T-helper 17 cell (primary cell): ENCODE measurements at regions not wholly inside any gene's neighbourhood (a gene's known extent, or its start where the extent isn't known, plus 50 kb on each side); places are given as distances from the start of the nearest gene placed in this dataset.

ENCODE experiments used
- ATAC-seq: fragments of 150-1000 bp; cut with Tn5 transposase; 2 replicates; pipeline ENCODE4 v1.10.0; 2021; ENCODE audit warnings: mild to moderate bottlenecking, moderate library complexity
- DNase-seq, 3 donors: peaks; one replicate each; pipeline versions ENCODE4 v3.0.0 to v3.0.0-alpha.2; 2020 to 2021
- H3K9me3 ChIP-seq: one replicate; pipeline ENCODE4 v1.7.0; 2013; ENCODE audit warnings: low read length, mild to moderate bottlenecking; ENCODE audit not compliant: control insufficient read depth, poor library complexity, severe bottlenecking
- H3K27ac Mint-ChIP-seq: one replicate; pipeline ENCODE4 v1.8.0; 2022; ENCODE audit warnings: mild to moderate bottlenecking, moderate library complexity, mixed read lengths
- H3K27me3 Mint-ChIP-seq: one replicate; pipeline ENCODE4 v1.8.0; 2022; ENCODE audit warnings: mixed read lengths
- H3K36me3 Mint-ChIP-seq: one replicate; pipeline ENCODE4 v1.8.0; 2022; ENCODE audit warnings: low read depth, mixed read lengths
- H3K4me1 Mint-ChIP-seq: one replicate; pipeline ENCODE4 v1.8.0; 2022; ENCODE audit warnings: mild to moderate bottlenecking, mixed read lengths
- H3K4me3 Mint-ChIP-seq: one replicate; pipeline ENCODE4 v1.8.0; 2022; ENCODE audit warnings: mild to moderate bottlenecking, moderate library complexity, mixed read lengths

DNA sequence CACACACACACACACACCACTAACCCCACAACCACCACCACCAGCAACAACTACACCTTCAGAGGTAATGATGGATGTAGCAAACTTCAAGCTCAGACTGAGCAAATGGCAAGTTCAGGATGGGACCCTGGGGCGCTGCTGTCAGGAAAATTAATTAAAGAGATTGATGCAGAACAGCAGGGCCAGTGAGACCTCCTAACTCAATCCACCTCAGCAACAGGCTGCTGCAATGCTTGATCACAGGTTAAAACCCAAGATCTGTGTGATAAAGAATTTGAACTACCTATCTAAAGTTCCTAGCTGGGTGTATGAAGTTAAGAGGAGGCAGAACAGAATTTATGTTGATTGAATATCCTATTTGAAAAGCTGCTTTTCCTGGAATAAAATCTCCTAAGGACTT lies 140.3 kb upstream of the FER start:
- Mint-ChIP-seq H3K4me3 (no peak overlapping the region), H3K4me1 (peaks cover 4% of the 10 kb centered on the region), H3K27me3 (peaks cover 4% of the 10 kb centered on the region), H3K27ac (no peak overlapping the region), H3K36me3 (no peaks in the 10 kb centered on the region)
- no peaks in the 10 kb centered on the region for H3K9me3 ChIP-seq
- DNase-seq (no peak), ATAC-seq (no peak)

- DNase-seq (no peak), ATAC-seq (no peak)
- no peaks in the 10 kb centered on the region for H3K9me3 ChIP-seq
- H3K27me3 Mint-ChIP-seq: peaks cover 4% of the 10 kb centered on the region
- peaks cover 4% of the 10 kb centered on the region for H3K4me1 Mint-ChIP-seq
- H3K4me3 Mint-ChIP-seq: no peak overlapping the region
- no peaks in the 10 kb centered on the region for H3K36me3 Mint-ChIP-seq
- H3K27ac Mint-ChIP-seq: no peak overlapping the region
Measured at GRCh38 chr5:108606185-108606584, 141.5 kb upstream of the FER start.

DNA sequence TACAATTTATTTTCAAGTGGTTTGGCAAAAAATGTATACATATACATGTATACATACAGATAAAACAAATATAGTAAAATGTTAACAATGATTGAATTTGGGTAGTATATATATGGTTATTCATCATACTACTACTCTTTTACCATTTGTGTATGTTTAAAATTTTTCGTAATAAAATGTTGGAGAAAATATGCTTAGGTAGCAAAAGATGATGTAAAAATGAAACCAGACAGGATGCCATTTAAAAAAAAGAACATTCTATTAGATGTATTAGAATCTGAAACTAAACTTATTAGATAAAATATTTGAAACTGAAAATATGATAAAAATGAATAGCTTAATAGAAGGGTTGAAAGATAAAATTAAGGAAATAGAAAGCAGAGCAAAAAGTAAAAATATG lies 144.9 kb upstream of the FER start:
- H3K4me1 Mint-ChIP-seq: peaks cover 4% of the 10 kb centered on the region
- DNase-seq (no peak), ATAC-seq (no peak)
- H3K9me3 ChIP-seq: no peaks in the 10 kb centered on the region
- H3K36me3 Mint-ChIP-seq: no peaks in the 10 kb centered on the region
- H3K4me3 Mint-ChIP-seq: no peak overlapping the region
- peaks cover 21% of the 10 kb centered on the region for H3K27me3 Mint-ChIP-seq
- H3K27ac Mint-ChIP-seq: no peak overlapping the region

- H3K27me3 Mint-ChIP-seq: peaks cover 20% of the 10 kb centered on the region
- no peaks in the 10 kb centered on the region for H3K4me1 Mint-ChIP-seq
- no peak overlapping the region for H3K4me3 Mint-ChIP-seq
- H3K9me3 ChIP-seq: no peaks in the 10 kb centered on the region
- ATAC-seq (no peak), DNase-seq (no peak)
- H3K36me3 Mint-ChIP-seq: no peaks in the 10 kb centered on the region
- H3K27ac Mint-ChIP-seq: no peak overlapping the region
Measured at GRCh38 chr5:108590799-108591198, 156.9 kb upstream of the FER start.

- H3K36me3 Mint-ChIP-seq: no peaks in the 10 kb centered on the region
- no peak overlapping the region for H3K4me3 Mint-ChIP-seq
- H3K27ac Mint-ChIP-seq: no peak overlapping the region
- H3K9me3 ChIP-seq: no peaks in the 10 kb centered on the region
- H3K4me1 Mint-ChIP-seq: no peaks in the 10 kb centered on the region
- H3K27me3 Mint-ChIP-seq: peaks cover 22% of the 10 kb centered on the region
- DNase-seq (no peak), ATAC-seq (no peak)
Measured at GRCh38 chr5:108588323-108588722, 159.4 kb upstream of the FER start.

DNA sequence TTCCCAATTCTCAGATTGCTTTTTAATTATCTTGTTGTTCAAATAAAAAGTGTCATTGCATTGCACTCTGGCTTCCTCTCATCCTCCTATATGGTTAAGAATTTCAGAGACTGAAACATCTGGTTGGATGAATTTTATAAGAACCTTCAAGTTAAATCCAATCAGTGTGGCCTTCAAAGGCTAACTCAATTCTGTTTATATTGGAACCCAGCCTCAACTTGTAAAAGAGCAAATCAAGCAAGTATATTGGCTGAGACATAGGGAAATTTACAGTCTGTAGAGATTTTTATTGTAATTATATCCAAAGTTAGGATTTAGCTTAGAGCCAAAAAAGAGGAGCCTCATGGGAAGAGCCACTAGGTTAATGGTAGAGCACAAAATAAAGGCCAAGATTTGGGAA lies 159.9 kb upstream of the FER start:
- DNase-seq (no peak), ATAC-seq (no peak)
- no peaks in the 10 kb centered on the region for H3K36me3 Mint-ChIP-seq
- peaks cover 23% of the 10 kb centered on the region for H3K27me3 Mint-ChIP-seq
- no peak overlapping the region for H3K4me3 Mint-ChIP-seq
- H3K4me1 Mint-ChIP-seq: no peaks in the 10 kb centered on the region
- H3K27ac Mint-ChIP-seq: no peak overlapping the region
- no peaks in the 10 kb centered on the region for H3K9me3 ChIP-seq

GRCh38 chr5:108581026-108581425 lies 166.7 kb upstream of the FER start:
- peaks cover 27% of the 10 kb centered on the region for H3K27me3 Mint-ChIP-seq
- H3K4me1 Mint-ChIP-seq: no peaks in the 10 kb centered on the region
- ATAC-seq: no peak
- H3K4me3 Mint-ChIP-seq: no peak overlapping the region
- no peaks in the 10 kb centered on the region for H3K36me3 Mint-ChIP-seq
- no peak for DNase-seq
- no peaks in the 10 kb centered on the region for H3K9me3 ChIP-seq
- no peak overlapping the region for H3K27ac Mint-ChIP-seq

- Mint-ChIP-seq H3K27me3 (peaks cover 23% of the 10 kb centered on the region), H3K4me3 (no peak overlapping the region), H3K36me3 (no peaks in the 10 kb centered on the region), H3K27ac (no peak overlapping the region), H3K4me1 (no peaks in the 10 kb centered on the region)
- ATAC-seq (no peak), DNase-seq (no peak)
- no peaks in the 10 kb centered on the region for H3K9me3 ChIP-seq
Measured at GRCh38 chr5:108579236-108579635, 168.5 kb upstream of the FER start.

- H3K4me3 Mint-ChIP-seq: no peak overlapping the region
- H3K36me3 Mint-ChIP-seq: no peaks in the 10 kb centered on the region
- no peak for DNase-seq
- no peaks in the 10 kb centered on the region for H3K9me3 ChIP-seq
- ATAC-seq: no peak
- H3K27ac Mint-ChIP-seq: no peak overlapping the region
- peaks cover 23% of the 10 kb centered on the region for H3K27me3 Mint-ChIP-seq
- H3K4me1 Mint-ChIP-seq: no peaks in the 10 kb centered on the region
Measured at GRCh38 chr5:108578791-108579190, 168.9 kb upstream of the FER start.

- DNase-seq (no peak), ATAC-seq (no peak)
- Mint-ChIP-seq H3K36me3 (no peaks in the 10 kb centered on the region), H3K27ac (no peak overlapping the region), H3K4me3 (no peak overlapping the region), H3K4me1 (no peaks in the 10 kb centered on the region), H3K27me3 (peaks cover 23% of the 10 kb centered on the region)
- no peaks in the 10 kb centered on the region for H3K9me3 ChIP-seq
Measured at GRCh38 chr5:108567429-108567828, 180.3 kb upstream of the FER start.

GRCh38 chr5:108564441-108564840 lies 182.5 kb upstream of the FBXL17 start:
- H3K27ac Mint-ChIP-seq: no peak overlapping the region
- H3K4me1 Mint-ChIP-seq: no peaks in the 10 kb centered on the region
- ATAC-seq (no peak), DNase-seq (no peak)
- H3K9me3 ChIP-seq: no peaks in the 10 kb centered on the region
- peaks cover 23% of the 10 kb centered on the region for H3K27me3 Mint-ChIP-seq
- no peaks in the 10 kb centered on the region for H3K36me3 Mint-ChIP-seq
- no peak overlapping the region for H3K4me3 Mint-ChIP-seq

DNA sequence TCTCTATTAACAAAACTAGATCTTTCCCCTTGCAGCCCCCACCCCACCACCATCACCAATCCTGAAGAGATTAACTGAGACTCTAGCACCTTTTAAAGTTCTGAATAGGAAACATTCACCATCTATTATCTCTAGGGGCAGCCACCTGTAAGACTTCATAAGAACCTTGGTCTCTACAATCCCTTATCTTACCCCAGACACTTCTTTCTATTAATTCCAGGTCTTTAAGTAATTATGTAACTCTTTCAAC lies 180.2 kb upstream of the FBXL17 start:
- H3K36me3 Mint-ChIP-seq: no peaks in the 10 kb centered on the region

GRCh38 chr5:108561416-108562204 lies 179.7 kb upstream of the FBXL17 start:
- H3K9me3 ChIP-seq: no peaks in the 10 kb centered on the region
- DNase-seq: no peak
- no peak overlapping the region for H3K4me3 Mint-ChIP-seq
- no peaks in the 10 kb centered on the region for H3K36me3 Mint-ChIP-seq
- peaks cover 27% of the 10 kb centered on the region for H3K27me3 Mint-ChIP-seq
- no peaks in the 10 kb centered on the region for H3K4me1 Mint-ChIP-seq
- H3K27ac Mint-ChIP-seq: no peak overlapping the region
- no peak for ATAC-seq

More for the DNA sequence above, 180.2 kb upstream of the FBXL17 start:
- H3K9me3 ChIP-seq: no peaks in the 10 kb centered on the region
- Mint-ChIP-seq H3K4me3 (no peak overlapping the region), H3K27ac (no peak overlapping the region), H3K27me3 (peaks cover 27% of the 10 kb centered on the region), H3K4me1 (no peaks in the 10 kb centered on the region)
- no peak for ATAC-seq
- DNase-seq: no peak

GRCh38 chr5:108560581-108560980 lies 178.7 kb upstream of the FBXL17 start:
- DNase-seq (no peak), ATAC-seq (no peak)
- no peaks in the 10 kb centered on the region for H3K9me3 ChIP-seq
- Mint-ChIP-seq H3K36me3 (no peaks in the 10 kb centered on the region), H3K4me3 (no peak overlapping the region), H3K27me3 (peaks cover 23% of the 10 kb centered on the region), H3K4me1 (no peaks in the 10 kb centered on the region), H3K27ac (no peak overlapping the region)
